ENCODE measurements at regions not wholly inside any gene's neighbourhood (a gene's known extent, or its start where the extent isn't known, plus 50 kb on each side); places are given as distances from the start of the nearest gene placed in this dataset.
"Not testable (repeated sequence)": the region's sequence is repeated elsewhere in the genome, so short reads cannot be mapped to it uniquely, and the experiment has no call there.

DNA sequence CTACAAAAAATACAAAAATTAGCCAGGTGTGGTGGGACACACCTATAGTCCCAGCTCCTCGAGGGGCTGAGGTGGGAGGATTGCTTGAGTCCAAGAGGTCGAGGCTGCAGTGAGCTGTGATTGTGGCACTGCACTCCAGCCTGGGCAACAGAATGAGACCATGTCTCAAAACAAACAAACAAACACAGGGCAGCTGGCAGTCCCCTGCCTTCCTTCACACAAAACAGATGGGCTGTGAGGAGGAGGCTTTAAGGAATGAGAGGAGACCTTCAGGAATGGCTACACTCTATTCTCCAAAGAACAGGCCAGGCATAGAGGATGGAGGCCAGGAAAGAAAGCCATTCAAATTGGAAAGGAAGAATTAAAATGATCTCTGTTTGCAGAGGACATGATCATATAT, 65.6 kb upstream of the MAML3 start:
- BruUV-seq (replicated peaks): no TSS peak
- no peaks in the 10 kb centered on the region for H3K9me3 ChIP-seq (ENCODE audit: control insufficient read depth, insufficient read depth, low read depth, low read length)
- DNase-seq (ENCODE audit: low read depth, low spot score) (no peak), ATAC-seq (no peak)
- H3K27ac ChIP-seq (ENCODE audit: low read length): no peak overlapping the region
- no peaks in the 10 kb centered on the region for H3K36me3 ChIP-seq (ENCODE audit: control insufficient read depth, insufficient read depth, low read length)
- H3K27me3 ChIP-seq (ENCODE audit: control insufficient read depth, insufficient read depth, low read length): no peaks in the 10 kb centered on the region
- POLR2A ChIA-PET: no interaction called here
- CTCF ChIA-PET: no interaction called here
- H3K4me3 ChIP-seq (ENCODE audit: low read depth in 2 of 2, low read length in 2 of 2): no peak overlapping the region
- intact Hi-C loops (cut with micrococcal nuclease; ENCODE audit: unreplicated experiment): no loop called here
- in situ Hi-C loops (cut with HindIII; ENCODE audit: low pct_unique_long_range_greater_than_20kb, low sequenced_read_pairs): no loop called here
- TF ChIP-seq, protein P1, sequence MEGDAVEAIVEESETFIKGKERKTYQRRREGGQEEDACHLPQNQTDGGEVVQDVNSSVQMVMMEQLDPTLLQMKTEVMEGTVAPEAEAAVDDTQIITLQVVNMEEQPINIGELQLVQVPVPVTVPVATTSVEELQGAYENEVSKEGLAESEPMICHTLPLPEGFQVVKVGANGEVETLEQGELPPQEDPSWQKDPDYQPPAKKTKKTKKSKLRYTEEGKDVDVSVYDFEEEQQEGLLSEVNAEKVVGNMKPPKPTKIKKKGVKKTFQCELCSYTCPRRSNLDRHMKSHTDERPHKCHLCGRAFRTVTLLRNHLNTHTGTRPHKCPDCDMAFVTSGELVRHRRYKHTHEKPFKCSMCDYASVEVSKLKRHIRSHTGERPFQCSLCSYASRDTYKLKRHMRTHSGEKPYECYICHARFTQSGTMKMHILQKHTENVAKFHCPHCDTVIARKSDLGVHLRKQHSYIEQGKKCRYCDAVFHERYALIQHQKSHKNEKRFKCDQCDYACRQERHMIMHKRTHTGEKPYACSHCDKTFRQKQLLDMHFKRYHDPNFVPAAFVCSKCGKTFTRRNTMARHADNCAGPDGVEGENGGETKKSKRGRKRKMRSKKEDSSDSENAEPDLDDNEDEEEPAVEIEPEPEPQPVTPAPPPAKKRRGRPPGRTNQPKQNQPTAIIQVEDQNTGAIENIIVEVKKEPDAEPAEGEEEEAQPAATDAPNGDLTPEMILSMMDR (IDR thresholded peaks at IDR 0.05): no peak
- TF ChIP-seq TCF7L2 (IDR thresholded peaks at IDR 0.05; ENCODE audit: low read depth, low read length) (no peak), POLR2AphosphoS5 (IDR thresholded peaks at IDR 0.05; ENCODE audit: low read depth, low read length) (no peak), SIN3A (IDR thresholded peaks at IDR 0.05; ENCODE audit: borderline replicate concordance, insufficient read depth, low read depth, low read length) (no peak)
- TF ChIP-seq, protein P2, sequence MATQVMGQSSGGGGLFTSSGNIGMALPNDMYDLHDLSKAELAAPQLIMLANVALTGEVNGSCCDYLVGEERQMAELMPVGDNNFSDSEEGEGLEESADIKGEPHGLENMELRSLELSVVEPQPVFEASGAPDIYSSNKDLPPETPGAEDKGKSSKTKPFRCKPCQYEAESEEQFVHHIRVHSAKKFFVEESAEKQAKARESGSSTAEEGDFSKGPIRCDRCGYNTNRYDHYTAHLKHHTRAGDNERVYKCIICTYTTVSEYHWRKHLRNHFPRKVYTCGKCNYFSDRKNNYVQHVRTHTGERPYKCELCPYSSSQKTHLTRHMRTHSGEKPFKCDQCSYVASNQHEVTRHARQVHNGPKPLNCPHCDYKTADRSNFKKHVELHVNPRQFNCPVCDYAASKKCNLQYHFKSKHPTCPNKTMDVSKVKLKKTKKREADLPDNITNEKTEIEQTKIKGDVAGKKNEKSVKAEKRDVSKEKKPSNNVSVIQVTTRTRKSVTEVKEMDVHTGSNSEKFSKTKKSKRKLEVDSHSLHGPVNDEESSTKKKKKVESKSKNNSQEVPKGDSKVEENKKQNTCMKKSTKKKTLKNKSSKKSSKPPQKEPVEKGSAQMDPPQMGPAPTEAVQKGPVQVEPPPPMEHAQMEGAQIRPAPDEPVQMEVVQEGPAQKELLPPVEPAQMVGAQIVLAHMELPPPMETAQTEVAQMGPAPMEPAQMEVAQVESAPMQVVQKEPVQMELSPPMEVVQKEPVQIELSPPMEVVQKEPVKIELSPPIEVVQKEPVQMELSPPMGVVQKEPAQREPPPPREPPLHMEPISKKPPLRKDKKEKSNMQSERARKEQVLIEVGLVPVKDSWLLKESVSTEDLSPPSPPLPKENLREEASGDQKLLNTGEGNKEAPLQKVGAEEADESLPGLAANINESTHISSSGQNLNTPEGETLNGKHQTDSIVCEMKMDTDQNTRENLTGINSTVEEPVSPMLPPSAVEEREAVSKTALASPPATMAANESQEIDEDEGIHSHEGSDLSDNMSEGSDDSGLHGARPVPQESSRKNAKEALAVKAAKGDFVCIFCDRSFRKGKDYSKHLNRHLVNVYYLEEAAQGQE (IDR thresholded peaks at IDR 0.05; ENCODE audit: insufficient read depth in 1 of 2, low read depth in 2 of 2, low read length in 1 of 2): no peak
- no peaks in the 10 kb centered on the region for H3K4me1 ChIP-seq (ENCODE audit: control insufficient read depth, insufficient read depth, low read length)

GRCh38 chr4:140219070-140219469, 65.1 kb upstream of the MAML3 start:
- DNase-seq (ENCODE audit: low read depth, low spot score); H3K9me3 ChIP-seq (ENCODE audit: control insufficient read depth, insufficient read depth, low read depth, low read length); POLR2A ChIA-PET; in situ Hi-C loops (cut with HindIII; ENCODE audit: low pct_unique_long_range_greater_than_20kb, low sequenced_read_pairs); intact Hi-C loops (cut with micrococcal nuclease; ENCODE audit: unreplicated experiment); H3K27ac ChIP-seq (ENCODE audit: low read length); ATAC-seq; H3K4me1 ChIP-seq (ENCODE audit: control insufficient read depth, insufficient read depth, low read length); H3K4me3 ChIP-seq (ENCODE audit: low read depth in 2 of 2, low read length in 2 of 2); BruUV-seq (replicated peaks); H3K27me3 ChIP-seq (ENCODE audit: control insufficient read depth, insufficient read depth, low read length); H3K36me3 ChIP-seq (ENCODE audit: control insufficient read depth, insufficient read depth, low read length); CTCF ChIA-PET: not testable (repeated sequence)

GRCh38 chr4:140213749-140214148, 59.8 kb upstream of the MAML3 start:
- no peak overlapping the region for H3K27ac ChIP-seq (ENCODE audit: low read length)
- no peak overlapping the region for H3K4me3 ChIP-seq (ENCODE audit: low read depth in 2 of 2, low read length in 2 of 2)
- ChIA-PET POLR2A (no interaction called here), CTCF (no interaction called here)
- intact Hi-C loops (cut with micrococcal nuclease; ENCODE audit: unreplicated experiment): no loop called here
- H3K27me3 ChIP-seq (ENCODE audit: control insufficient read depth, insufficient read depth, low read length): no peaks in the 10 kb centered on the region
- ATAC-seq (no peak), DNase-seq (ENCODE audit: low read depth, low spot score) (no peak)
- BruUV-seq (replicated peaks): no TSS peak
- no peaks in the 10 kb centered on the region for H3K9me3 ChIP-seq (ENCODE audit: control insufficient read depth, insufficient read depth, low read depth, low read length)
- TF ChIP-seq, protein P1 (IDR thresholded peaks at IDR 0.05): no peak
- TF ChIP-seq SIN3A (IDR thresholded peaks at IDR 0.05; ENCODE audit: borderline replicate concordance, insufficient read depth, low read depth, low read length) (no peak), TCF7L2 (IDR thresholded peaks at IDR 0.05; ENCODE audit: low read depth, low read length) (no peak), POLR2AphosphoS5 (IDR thresholded peaks at IDR 0.05; ENCODE audit: low read depth, low read length) (no peak)
- TF ChIP-seq, protein P2 (IDR thresholded peaks at IDR 0.05; ENCODE audit: insufficient read depth in 1 of 2, low read depth in 2 of 2, low read length in 1 of 2): no peak
- in situ Hi-C loops (cut with HindIII; ENCODE audit: low pct_unique_long_range_greater_than_20kb, low sequenced_read_pairs): no loop called here
- no peaks in the 10 kb centered on the region for H3K4me1 ChIP-seq (ENCODE audit: control insufficient read depth, insufficient read depth, low read length)
- H3K36me3 ChIP-seq (ENCODE audit: control insufficient read depth, insufficient read depth, low read length): no peaks in the 10 kb centered on the region
